Rectal smooth muscle tissue (tissue), 1 donor: ENCODE measurements at regions not wholly inside any gene's neighbourhood (a gene's known extent, or its start where the extent isn't known, plus 50 kb on each side); places are given as distances from the start of the nearest gene placed in this dataset.
A peak's percentile ranks its signal among the peaks of the same experiment; 100 is the strongest.
"Not testable (repeated sequence)": the region's sequence is repeated elsewhere in the genome, so short reads cannot be mapped to it uniquely, and the experiment has no call there.

Experiments
- H3K27ac ChIP-seq: one replicate; pipeline ENCODE4 v1.7.0; 2013; ENCODE audit warnings: low read depth, low read length, inconsistent platforms
- H3K27me3 ChIP-seq: one replicate; pipeline ENCODE4 v1.7.0; 2013; ENCODE audit warnings: low read length; ENCODE audit not compliant: control insufficient read depth, insufficient read depth
- H3K36me3 ChIP-seq: one replicate; pipeline ENCODE4 v1.7.0; 2013; ENCODE audit warnings: low read length; ENCODE audit not compliant: control insufficient read depth, insufficient read depth
- H3K4me1 ChIP-seq: one replicate; pipeline ENCODE4 v1.7.0; 2013; ENCODE audit warnings: low read length; ENCODE audit not compliant: control insufficient read depth, insufficient read depth
- H3K4me3 ChIP-seq: one replicate; pipeline ENCODE4 v1.7.0; 2013; ENCODE audit warnings: low read length
- H3K9ac ChIP-seq: one replicate; pipeline ENCODE4 v1.7.0; 2013; ENCODE audit warnings: low read length

- H3K27me3 ChIP-seq, H3K4me1 ChIP-seq, H3K36me3 ChIP-seq, H3K4me3 ChIP-seq, H3K9ac ChIP-seq: not testable (repeated sequence)
- peak overlapping the region; percentile 45 for H3K27ac ChIP-seq
Observed at GRCh38 chr16:29190553-29191431, 205.9 kb downstream of the LAT start.

GRCh38 chr16:29188806-29189205 is 204.0 kb downstream of the LAT start:
- not testable (repeated sequence) for H3K4me1 ChIP-seq, H3K9ac ChIP-seq, H3K36me3 ChIP-seq, H3K27ac ChIP-seq, H3K4me3 ChIP-seq, H3K27me3 ChIP-seq

- H3K27ac ChIP-seq, H3K36me3 ChIP-seq, H3K27me3 ChIP-seq, H3K4me1 ChIP-seq, H3K4me3 ChIP-seq, H3K9ac ChIP-seq: not testable (repeated sequence)
Observed at GRCh38 chr16:29186306-29187220, 201.7 kb downstream of the LAT start.

- H3K36me3 ChIP-seq, H3K27me3 ChIP-seq, H3K9ac ChIP-seq, H3K27ac ChIP-seq, H3K4me1 ChIP-seq, H3K4me3 ChIP-seq: not testable (repeated sequence)
Observed at GRCh38 chr16:29185872-29186271, 201.0 kb downstream of the LAT start.

GRCh38 chr16:29184738-29185438 is 200.0 kb downstream of the LAT start:
- not testable (repeated sequence) for H3K9ac ChIP-seq, H3K4me3 ChIP-seq, H3K27me3 ChIP-seq, H3K36me3 ChIP-seq, H3K4me1 ChIP-seq
- peak overlapping the region; percentile 45 for H3K27ac ChIP-seq

GRCh38 chr16:29182940-29183868 is 198.4 kb downstream of the LAT start:
- H3K4me3 ChIP-seq, H3K36me3 ChIP-seq, H3K27ac ChIP-seq, H3K9ac ChIP-seq, H3K27me3 ChIP-seq, H3K4me1 ChIP-seq: not testable (repeated sequence)

GRCh38 chr16:29182501-29182900 is 197.6 kb downstream of the LAT start:
- peaks cover 3% of the 10 kb centered on the region for H3K4me1 ChIP-seq
- no peak overlapping the region for H3K27ac ChIP-seq
- no peak overlapping the region for H3K4me3 ChIP-seq
- H3K27me3 ChIP-seq: no peaks in the 10 kb centered on the region
- H3K36me3 ChIP-seq: no peaks in the 10 kb centered on the region
- no peak overlapping the region for H3K9ac ChIP-seq

GRCh38 chr16:29181921-29182411 is 197.1 kb downstream of the LAT start:
- H3K4me1 ChIP-seq, H3K4me3 ChIP-seq, H3K36me3 ChIP-seq, H3K27ac ChIP-seq, H3K9ac ChIP-seq, H3K27me3 ChIP-seq: not testable (repeated sequence)

GRCh38 chr16:29181254-29181780 is 196.5 kb downstream of the LAT start:
- H3K4me3 ChIP-seq, H3K9ac ChIP-seq, H3K27me3 ChIP-seq, H3K27ac ChIP-seq, H3K4me1 ChIP-seq, H3K36me3 ChIP-seq: not testable (repeated sequence)

GRCh38 chr16:29180206-29180600 is 195.4 kb downstream of the LAT start:
- H3K36me3 ChIP-seq, H3K4me3 ChIP-seq, H3K27me3 ChIP-seq, H3K4me1 ChIP-seq, H3K9ac ChIP-seq, H3K27ac ChIP-seq: not testable (repeated sequence)

GRCh38 chr16:29179401-29180205 is 194.8 kb downstream of the LAT start:
- not testable (repeated sequence) for H3K27ac ChIP-seq, H3K4me3 ChIP-seq, H3K36me3 ChIP-seq, H3K4me1 ChIP-seq, H3K27me3 ChIP-seq, H3K9ac ChIP-seq
